RWPE2 (cell line): ENCODE measurements at regions not wholly inside any gene's neighbourhood (a gene's known extent, or its start where the extent isn't known, plus 50 kb on each side); places are given as distances from the start of the nearest gene placed in this dataset.

Source experiments
- ATAC-seq: fragments of 200-7000 bp; cut with Tn5 transposase; 3 replicates; pipeline ENCODE4 v1.9.1; 2021; ENCODE audit warnings: low read depth
- DNase-seq: peaks from one replicate; pipeline ENCODE4 v3.0.0-alpha.2; 2020; ENCODE audit warnings: low spot score
- H3K27ac ChIP-seq: fragments of 450-650 bp; 2 replicates; pipeline ENCODE4 v1.5.1; 2017; ENCODE audit warnings: mild to moderate bottlenecking; ENCODE audit not compliant: poor library complexity, severe bottlenecking
- H3K27me3 ChIP-seq: fragments of 250-450 bp; sonication (Bioruptor Pico); 2 replicates; pipeline ENCODE4 v1.5.1; 2021; ENCODE audit warnings: mild to moderate bottlenecking, moderate library complexity; ENCODE audit not compliant: insufficient read depth, poor library complexity, severe bottlenecking
- H3K36me3 ChIP-seq: fragments of 250-450 bp; sonication (Bioruptor Pico); 2 replicates; pipeline ENCODE4 v1.5.1; 2020; ENCODE audit warnings: low read depth, mild to moderate bottlenecking, moderate library complexity
- H3K4me1 ChIP-seq: fragments of 250-450 bp; sonication (Bioruptor Pico); 2 replicates; pipeline ENCODE4 v1.5.1; 2021; ENCODE audit warnings: mild to moderate bottlenecking, moderate library complexity; ENCODE audit not compliant: insufficient read depth, poor library complexity, severe bottlenecking
- H3K4me3 ChIP-seq: fragments of 250-450 bp; sonication (Bioruptor Pico); 2 replicates; pipeline ENCODE4 v1.5.1; 2021; ENCODE audit warnings: mild to moderate bottlenecking, moderate library complexity; ENCODE audit not compliant: severe bottlenecking
- H3K9me3 ChIP-seq: fragments of 250-450 bp; sonication (Bioruptor Pico); 2 replicates; pipeline ENCODE4 v1.5.1; 2021; ENCODE audit warnings: mild to moderate bottlenecking, moderate library complexity; ENCODE audit not compliant: severe bottlenecking
- CTCF ChIP-seq: fragments of 450-650 bp; IDR thresholded peaks from one replicate; pipeline ENCODE4 v1.5.1; 2017; ENCODE audit warnings: mild to moderate bottlenecking, moderate library complexity; ENCODE audit not compliant: poor library complexity, severe bottlenecking

- Histone ChIP-seq H3K9me3 (no peaks in the 10 kb centered on the region), H3K36me3 (no peaks in the 10 kb centered on the region), H3K4me3 (no peak overlapping the region), H3K27me3 (no peaks in the 10 kb centered on the region), H3K27ac (peak overlapping the region; percentile 39), H3K4me1 (peaks cover 17% of the 10 kb centered on the region)
- TF ChIP-seq CTCF: no peak
- ATAC-seq: no peak
- no peak for DNase-seq
Observed at GRCh38 chr15:47622055-47622454, 95.2 kb upstream of the SEMA6D start.

GRCh38 chr15:47624503-47624902 is 92.8 kb upstream of the SEMA6D start:
- no peaks in the 10 kb centered on the region for H3K9me3 ChIP-seq
- no peak overlapping the region for H3K4me3 ChIP-seq
- no peak for ATAC-seq
- no peak for TF ChIP-seq CTCF
- no peaks in the 10 kb centered on the region for H3K27me3 ChIP-seq
- H3K27ac ChIP-seq: no peak overlapping the region
- no peak for DNase-seq
- peaks cover 17% of the 10 kb centered on the region for H3K4me1 ChIP-seq
- no peaks in the 10 kb centered on the region for H3K36me3 ChIP-seq

- TF ChIP-seq CTCF: no peak
- Histone ChIP-seq H3K4me1 (no peaks in the 10 kb centered on the region), H3K27ac (no peak overlapping the region), H3K4me3 (no peak overlapping the region), H3K9me3 (no peaks in the 10 kb centered on the region), H3K36me3 (no peaks in the 10 kb centered on the region), H3K27me3 (no peaks in the 10 kb centered on the region)
- ATAC-seq (no peak), DNase-seq (no peak)
Observed at GRCh38 chr15:47639042-47639441, 78.3 kb upstream of the SEMA6D start.

- Histone ChIP-seq H3K27me3 (no peaks in the 10 kb centered on the region), H3K27ac (no peak overlapping the region), H3K4me3 (no peak overlapping the region), H3K9me3 (no peaks in the 10 kb centered on the region), H3K4me1 (no peaks in the 10 kb centered on the region), H3K36me3 (no peaks in the 10 kb centered on the region)
- DNase-seq (no peak), ATAC-seq (no peak)
- no peak for TF ChIP-seq CTCF
Observed at GRCh38 chr15:47640079-47640478, 77.2 kb upstream of the SEMA6D start.

- Histone ChIP-seq H3K36me3 (no peaks in the 10 kb centered on the region), H3K27me3 (no peaks in the 10 kb centered on the region), H3K4me1 (no peaks in the 10 kb centered on the region), H3K27ac (no peak overlapping the region), H3K4me3 (no peak overlapping the region), H3K9me3 (no peaks in the 10 kb centered on the region)
- TF ChIP-seq CTCF: no peak
- no peak for DNase-seq
- no peak for ATAC-seq
Observed at GRCh38 chr15:47640901-47641300, 76.4 kb upstream of the SEMA6D start.
